ENCODE measurements at regions not wholly inside any gene's neighbourhood (a gene's known extent, or its start where the extent isn't known, plus 50 kb on each side); places are given as distances from the start of the nearest gene placed in this dataset.
A peak's percentile ranks its signal among the peaks of the same experiment; 100 is the strongest.

DNA sequence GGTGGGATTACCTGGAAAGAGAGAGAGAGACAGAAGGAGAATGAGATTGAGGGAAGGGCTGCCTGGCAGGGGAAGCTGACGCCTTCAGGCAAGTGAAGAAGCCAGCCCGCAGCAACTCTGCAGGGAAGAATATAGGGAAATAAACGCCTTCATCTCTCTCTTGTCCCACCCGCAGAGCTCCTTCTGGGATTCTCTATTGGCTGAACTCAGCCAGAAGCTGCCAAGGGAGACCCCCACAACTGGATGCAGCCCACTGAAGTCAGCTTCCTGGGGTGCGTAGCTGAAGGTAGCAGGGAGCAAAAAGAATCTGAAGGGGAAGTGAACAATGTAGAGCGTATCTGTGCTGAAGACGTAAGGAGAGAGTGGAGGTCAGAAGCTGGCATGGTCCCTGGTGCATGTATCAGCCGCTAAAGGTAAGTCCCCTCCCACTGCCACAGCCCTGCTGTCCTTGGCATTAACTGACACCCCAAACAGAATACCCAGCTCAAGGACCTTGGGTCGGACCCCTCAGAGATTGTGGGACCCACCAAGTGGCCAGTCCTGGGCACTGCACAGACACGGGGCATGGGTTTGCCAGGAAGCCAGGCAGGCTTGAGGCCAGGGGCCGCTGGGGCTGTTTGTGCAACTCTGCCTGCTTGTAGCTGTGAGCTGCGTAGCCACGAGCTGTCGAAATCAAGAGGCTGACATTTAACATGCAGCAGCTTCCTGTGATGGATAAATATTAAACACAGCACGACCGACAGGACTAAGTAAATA, 469.9 kb downstream of the MN1 start:
- no peak overlapping the region for H3K4me3 ChIP-seq (ENCODE audit: control insufficient read depth, low read depth, low read length)
- DNase-seq (ENCODE audit: low read depth) = peak; percentile 28
- peak; percentile 32 for TF ChIP-seq CTCF (conservative IDR thresholded peaks at IDR 0.05; ENCODE audit: control insufficient read depth, insufficient read depth, low read depth, low read length)

GRCh38 chr22:27335102-27335660, 466.4 kb downstream of the MN1 start:
- no peak for TF ChIP-seq CTCF (conservative IDR thresholded peaks at IDR 0.05; ENCODE audit: control insufficient read depth, insufficient read depth, low read depth, low read length)
- no peak for DNase-seq (ENCODE audit: low read depth)
- no peak overlapping the region for H3K4me3 ChIP-seq (ENCODE audit: control insufficient read depth, low read depth, low read length)

GRCh38 chr22:27336151-27337090, 465.1 kb downstream of the MN1 start:
- DNase-seq (ENCODE audit: low read depth) = no peak
- TF ChIP-seq CTCF (conservative IDR thresholded peaks at IDR 0.05; ENCODE audit: control insufficient read depth, insufficient read depth, low read depth, low read length) = no peak
- H3K4me3 ChIP-seq (ENCODE audit: control insufficient read depth, low read depth, low read length) = no peak overlapping the region

DNA sequence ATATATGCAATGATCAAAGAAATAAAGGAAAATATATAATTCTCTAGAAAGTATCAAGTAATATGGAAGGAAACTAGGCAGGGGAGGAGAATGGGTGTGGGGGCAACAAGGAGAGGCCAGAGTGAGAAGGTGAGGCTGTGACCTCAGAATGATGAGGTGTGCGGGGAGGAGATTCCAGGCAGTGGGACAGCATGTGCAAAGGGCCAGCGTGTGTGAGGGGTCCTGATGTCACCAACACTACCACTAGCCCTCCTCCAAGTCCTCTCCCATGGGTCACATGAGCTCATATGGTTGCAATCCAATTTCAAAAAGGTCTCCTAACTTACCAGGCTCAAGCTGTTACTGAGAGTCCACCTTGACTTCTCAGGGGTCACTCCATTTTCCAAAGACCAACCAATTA, 463.9 kb downstream of the MN1 start:
- no peak overlapping the region for H3K4me3 ChIP-seq (ENCODE audit: control insufficient read depth, low read depth, low read length)
- no peak for TF ChIP-seq CTCF (conservative IDR thresholded peaks at IDR 0.05; ENCODE audit: control insufficient read depth, insufficient read depth, low read depth, low read length)
- DNase-seq (ENCODE audit: low read depth) = no peak

GRCh38 chr22:27340047-27340446, 461.5 kb downstream of the MN1 start:
- no peak for DNase-seq (ENCODE audit: low read depth)
- TF ChIP-seq CTCF (conservative IDR thresholded peaks at IDR 0.05; ENCODE audit: control insufficient read depth, insufficient read depth, low read depth, low read length) = no peak

GRCh38 chr22:27344546-27344945, 457.0 kb downstream of the MN1 start:
- H3K4me3 ChIP-seq (ENCODE audit: control insufficient read depth, low read depth, low read length) = no peak overlapping the region
- no peak for DNase-seq (ENCODE audit: low read depth)
- no peak for TF ChIP-seq CTCF (conservative IDR thresholded peaks at IDR 0.05; ENCODE audit: control insufficient read depth, insufficient read depth, low read depth, low read length)

More at GRCh38 chr22:27340047-27340446, 461.5 kb downstream of the MN1 start:
- H3K4me3 ChIP-seq (ENCODE audit: control insufficient read depth, low read depth, low read length) = no peak overlapping the region

Data from fibroblast of mammary gland (primary cell).